SK-N-SH treated with all-trans-retinoic acid at 6 μM for 48 hours (cell line): ENCODE measurements at regions not wholly inside any gene's neighbourhood (a gene's known extent, or its start where the extent isn't known, plus 50 kb on each side); places are given as distances from the start of the nearest gene placed in this dataset.

Source experiments
- CSDC2 ChIP-seq: fragments of 250-450 bp; sonication (Bioruptor Pico); IDR thresholded peaks from 2 replicates; pipeline ENCODE4 v1.5.0; 2020; ENCODE audit warnings: mild to moderate bottlenecking, moderate library complexity
- PATZ1 ChIP-seq: fragments of 250-450 bp; sonication (Bioruptor Pico); IDR thresholded peaks from 2 replicates; pipeline ENCODE4 v1.8.0; 2020; ENCODE audit warnings: mild to moderate bottlenecking, moderate library complexity, borderline replicate concordance
- POU6F1 ChIP-seq: fragments of 250-450 bp; sonication (Bioruptor Pico); IDR thresholded peaks from 2 replicates; pipeline ENCODE4 v1.8.0; 2021; ENCODE audit warnings: low read depth, mild to moderate bottlenecking, moderate library complexity, borderline replicate concordance
- SNAI2 ChIP-seq: fragments of 250-450 bp; sonication (Bioruptor Pico); IDR thresholded peaks from 2 replicates; pipeline ENCODE4 v1.5.0; 2020; ENCODE audit warnings: mild to moderate bottlenecking, moderate library complexity
- ZFP3 ChIP-seq: fragments of 250-450 bp; sonication (Bioruptor Pico); IDR thresholded peaks from 2 replicates; pipeline ENCODE4 v1.5.0; 2020; ENCODE audit warnings: mild to moderate bottlenecking, moderate library complexity
- TF ChIP-seq, protein P1 (sequence below): fragments of 250-450 bp; sonication (Bioruptor Pico); IDR thresholded peaks from 2 replicates; pipeline ENCODE4 v1.5.1; 2020; ENCODE audit warnings: low read depth, mild to moderate bottlenecking, moderate library complexity

DNA sequence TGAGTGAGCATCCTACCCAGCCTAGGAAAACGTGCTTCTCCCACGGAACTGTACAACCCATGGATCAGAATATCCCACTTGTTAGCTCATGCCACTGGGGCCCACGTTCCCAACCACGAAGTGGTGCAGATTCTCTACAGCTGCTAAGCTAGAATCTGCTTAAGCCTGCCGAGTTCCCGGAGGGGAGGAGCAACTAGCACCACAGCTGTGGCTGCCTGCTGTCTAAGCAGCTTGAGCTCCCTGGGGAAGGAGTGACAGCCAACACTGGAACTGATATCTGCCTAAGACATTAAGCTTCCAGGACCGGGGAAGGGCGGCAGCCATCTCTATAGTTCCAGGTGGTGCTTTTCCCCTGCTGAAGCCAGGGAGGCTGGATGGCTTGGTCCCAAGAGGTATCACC, 334.7 kb upstream of the CHRM2 start:
- TF ChIP-seq SNAI2 (CRISPR knock-in tag) (no peak), ZFP3 (CRISPR knock-in tag) (no peak), PATZ1 (CRISPR knock-in tag) (no peak), CSDC2 (CRISPR knock-in tag) (no peak), POU6F1 (CRISPR knock-in tag) (no peak)
- TF ChIP-seq, protein P1, sequence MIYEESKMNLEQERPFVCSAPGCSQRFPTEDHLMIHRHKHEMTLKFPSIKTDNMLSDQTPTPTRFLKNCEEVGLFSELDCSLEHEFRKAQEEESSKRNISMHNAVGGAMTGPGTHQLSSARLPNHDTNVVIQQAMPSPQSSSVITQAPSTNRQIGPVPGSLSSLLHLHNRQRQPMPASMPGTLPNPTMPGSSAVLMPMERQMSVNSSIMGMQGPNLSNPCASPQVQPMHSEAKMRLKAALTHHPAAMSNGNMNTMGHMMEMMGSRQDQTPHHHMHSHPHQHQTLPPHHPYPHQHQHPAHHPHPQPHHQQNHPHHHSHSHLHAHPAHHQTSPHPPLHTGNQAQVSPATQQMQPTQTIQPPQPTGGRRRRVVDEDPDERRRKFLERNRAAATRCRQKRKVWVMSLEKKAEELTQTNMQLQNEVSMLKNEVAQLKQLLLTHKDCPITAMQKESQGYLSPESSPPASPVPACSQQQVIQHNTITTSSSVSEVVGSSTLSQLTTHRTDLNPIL (CRISPR knock-in tag) = no peak
